OCI-LY1 (cell line): ENCODE measurements at regions not wholly inside any gene's neighbourhood (a gene's known extent, or its start where the extent isn't known, plus 50 kb on each side); places are given as distances from the start of the nearest gene placed in this dataset.

Experiments
- H2AFZ ChIP-seq: fragments of 200-600 bp; sonication (generic), shearing (Covaris generic); 2 replicates; pipeline ENCODE4 v1.6.0; 2014; ENCODE audit warnings: antibody characterized with exemption, mild to moderate bottlenecking, low read length
- H3F3A ChIP-seq: fragments of 200-600 bp; sonication (generic), shearing (Covaris generic); 2 replicates; pipeline ENCODE4 v1.6.0; 2014; ENCODE audit warnings: mild to moderate bottlenecking, antibody characterized with exemption, low read length, moderate library complexity; ENCODE audit not compliant: insufficient read depth
- H3K27ac ChIP-seq: fragments of 200-600 bp; sonication (generic); 2 replicates; pipeline ENCODE4 v1.5.1; 2014; ENCODE audit warnings: low read length, mixed run types, mild to moderate bottlenecking, low read depth; ENCODE audit not compliant: poor library complexity, severe bottlenecking
- H3K27me3 ChIP-seq: fragments of 200-600 bp; sonication (generic); 2 replicates; pipeline ENCODE4 v1.6.0; 2014; ENCODE audit warnings: antibody characterized with exemption, mild to moderate bottlenecking, low read length, moderate library complexity; ENCODE audit not compliant: insufficient read depth
- H3K36me3 ChIP-seq: fragments of 200-600 bp; sonication (generic); 2 replicates; pipeline ENCODE4 v1.6.1; 2014; ENCODE audit warnings: mild to moderate bottlenecking, antibody characterized with exemption, low read length, moderate library complexity, mixed read lengths; ENCODE audit not compliant: insufficient read depth
- H3K4me1 ChIP-seq: fragments of 200-600 bp; sonication (generic); 2 replicates; pipeline ENCODE4 v1.5.1; 2014; ENCODE audit warnings: mild to moderate bottlenecking, low read length, moderate library complexity; ENCODE audit not compliant: insufficient read depth, severe bottlenecking
- H3K4me2 ChIP-seq: fragments of 200-600 bp; sonication (generic), shearing (Covaris generic); 2 replicates; pipeline ENCODE4 v1.6.1; 2014; ENCODE audit warnings: low read length
- H3K4me3 ChIP-seq: fragments of 200-600 bp; sonication (generic); 2 replicates; pipeline ENCODE4 v1.5.1; 2014; ENCODE audit warnings: low read length, low read depth, mild to moderate bottlenecking, mixed read lengths; ENCODE audit not compliant: poor library complexity, severe bottlenecking
- H3K79me2 ChIP-seq: fragments of 200-600 bp; shearing (Covaris generic); 2 replicates; pipeline ENCODE4 v1.6.1; 2016; ENCODE audit warnings: mixed run types, low read length, mixed read lengths; ENCODE audit not compliant: insufficient read depth
- H3K9ac ChIP-seq: fragments of 200-600 bp; sonication (generic), shearing (Covaris generic); 2 replicates; pipeline ENCODE4 v1.6.1; 2014; ENCODE audit warnings: mild to moderate bottlenecking, low read length, mixed read lengths
- H3K9me2 ChIP-seq: fragments of 200-600 bp; sonication (generic), shearing (Covaris generic); 2 replicates; pipeline ENCODE4 v1.6.1; 2014; ENCODE audit warnings: low read depth, mild to moderate bottlenecking, low read length, mixed read lengths
- H3K9me3 ChIP-seq: fragments of 200-600 bp; shearing (Covaris generic); 2 replicates; pipeline ENCODE4 v1.6.1; 2014; ENCODE audit warnings: low read length, mixed read lengths
- H4K20me1 ChIP-seq: fragments of 200-600 bp; sonication (generic), shearing (Covaris generic); 2 replicates; pipeline ENCODE4 v1.6.0; 2016; ENCODE audit warnings: mild to moderate bottlenecking, low read length; ENCODE audit not compliant: insufficient read depth
- CTCF ChIP-seq: fragments of 200-600 bp; sonication (generic), shearing (Covaris generic); IDR thresholded peaks from 2 replicates; pipeline ENCODE4 v1.5.1; 2017; ENCODE audit warnings: mild to moderate bottlenecking, antibody characterized with exemption, low read length, moderate library complexity, mixed read lengths
- EZH2 ChIP-seq: fragments of 200-600 bp; sonication (generic), shearing (Covaris generic); IDR thresholded peaks from 2 replicates; pipeline ENCODE4 v1.8.0; 2017; ENCODE audit warnings: borderline replicate concordance, mixed run types, mild to moderate bottlenecking, antibody characterized with exemption, low read length, moderate library complexity, mixed read lengths

- no peak overlapping the region for H3K27ac ChIP-seq
- H4K20me1 ChIP-seq: no peaks in the 10 kb centered on the region
- H3K9me2 ChIP-seq: no peaks in the 10 kb centered on the region
- H2AFZ ChIP-seq: no peak overlapping the region
- TF ChIP-seq EZH2 (no peak), CTCF (no peak)
- no peaks in the 10 kb centered on the region for H3K4me1 ChIP-seq
- no peaks in the 10 kb centered on the region for H3K9me3 ChIP-seq
- no peak overlapping the region for H3K4me3 ChIP-seq
- H3K79me2 ChIP-seq: no peaks in the 10 kb centered on the region
- no peaks in the 10 kb centered on the region for H3K27me3 ChIP-seq
- no peaks in the 10 kb centered on the region for H3F3A ChIP-seq
- no peak overlapping the region for H3K9ac ChIP-seq
- no peak overlapping the region for H3K4me2 ChIP-seq
- no peaks in the 10 kb centered on the region for H3K36me3 ChIP-seq
These were observed 225.9 kb downstream of the OLFM4 start for GRCh38 chr13:53254500-53254899.

GRCh38 chr13:53255795-53256194 is 227.2 kb downstream of the OLFM4 start:
- TF ChIP-seq EZH2: no peak
- no peak for TF ChIP-seq CTCF
- H3K4me3 ChIP-seq: no peak overlapping the region
- H3K4me2 ChIP-seq: no peak overlapping the region

DNA sequence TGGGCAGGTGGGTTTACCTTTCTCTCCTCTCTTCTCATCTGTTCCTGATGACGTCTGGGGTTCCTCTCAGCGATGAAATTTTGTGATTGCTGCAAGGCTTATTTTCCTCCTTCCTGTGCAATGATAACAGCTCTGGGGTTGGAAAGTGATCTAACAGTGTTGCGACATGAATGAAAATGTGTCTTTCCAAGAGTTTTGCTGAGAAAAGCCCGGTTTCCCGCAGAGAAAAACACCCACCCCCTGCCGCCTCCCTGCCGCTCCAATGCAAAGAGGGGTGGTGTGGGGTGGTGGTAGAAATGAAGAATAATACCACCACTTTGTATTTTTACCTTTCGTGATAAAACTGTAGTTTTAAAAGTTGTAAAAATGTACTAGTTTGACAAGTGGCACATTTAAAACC is 232.0 kb downstream of the OLFM4 start:
- H3K36me3 ChIP-seq: no peaks in the 10 kb centered on the region
- no peaks in the 10 kb centered on the region for H3K4me1 ChIP-seq
- H3K79me2 ChIP-seq: no peaks in the 10 kb centered on the region
- H3K27me3 ChIP-seq: no peaks in the 10 kb centered on the region
- TF ChIP-seq CTCF (no peak), EZH2 (no peak)
- H2AFZ ChIP-seq: no peak overlapping the region
- no peaks in the 10 kb centered on the region for H3K9me2 ChIP-seq
- no peak overlapping the region for H3K27ac ChIP-seq
- no peak overlapping the region for H3K9ac ChIP-seq
- no peaks in the 10 kb centered on the region for H3F3A ChIP-seq
- H3K4me3 ChIP-seq: no peak overlapping the region
- H4K20me1 ChIP-seq: no peaks in the 10 kb centered on the region
- H3K9me3 ChIP-seq: no peaks in the 10 kb centered on the region
- H3K4me2 ChIP-seq: no peak overlapping the region

More at GRCh38 chr13:53255795-53256194, 227.2 kb downstream of the OLFM4 start:
- H3K4me1 ChIP-seq: no peaks in the 10 kb centered on the region
- no peak overlapping the region for H3K27ac ChIP-seq
- no peaks in the 10 kb centered on the region for H3K9me2 ChIP-seq
- H2AFZ ChIP-seq: no peak overlapping the region
- no peaks in the 10 kb centered on the region for H3K27me3 ChIP-seq
- no peaks in the 10 kb centered on the region for H3K79me2 ChIP-seq
- no peaks in the 10 kb centered on the region for H4K20me1 ChIP-seq
- no peaks in the 10 kb centered on the region for H3K36me3 ChIP-seq
- H3K9me3 ChIP-seq: no peaks in the 10 kb centered on the region
- no peak overlapping the region for H3K9ac ChIP-seq
- H3F3A ChIP-seq: no peaks in the 10 kb centered on the region
